PC-3 (cell line): ENCODE measurements at regions not wholly inside any gene's neighbourhood (a gene's known extent, or its start where the extent isn't known, plus 50 kb on each side); places are given as distances from the start of the nearest gene placed in this dataset.

Experiments
- CTCF ChIP-seq: fragments of 300-600 bp; sonication (generic); conservative IDR thresholded peaks from 2 replicates; pipeline ENCODE4 v1.5.1; 2017; ENCODE audit warnings: antibody characterized with exemption, low read depth, mild to moderate bottlenecking, low read length
- EZH2 ChIP-seq: fragments of 300-600 bp; sonication (generic); IDR thresholded peaks from one replicate; pipeline ENCODE4 v1.6.1; 2017; ENCODE audit warnings: antibody characterized with exemption, mild to moderate bottlenecking, low read length; ENCODE audit not compliant: unreplicated experiment
- EZH2phosphoT487 ChIP-seq: fragments of 300-600 bp; sonication (generic); IDR thresholded peaks from 2 replicates; pipeline ENCODE4 v1.6.1; 2018; ENCODE audit warnings: mild to moderate bottlenecking, antibody characterized with exemption, low read length, borderline replicate concordance

GRCh38 chrX:137234651-137235402 is 201.0 kb upstream of the GPR101 start:
- TF ChIP-seq CTCF, result no peak
- no peak for TF ChIP-seq EZH2phosphoT487
- no peak for TF ChIP-seq EZH2
